Duodenal mucosa (tissue), 2 donors: ENCODE measurements at regions not wholly inside any gene's neighbourhood (a gene's known extent, or its start where the extent isn't known, plus 50 kb on each side); places are given as distances from the start of the nearest gene placed in this dataset.

ENCODE experiments used
- H3K27ac ChIP-seq: one replicate; pipeline ENCODE4 v1.7.0; 2013; ENCODE audit warnings: low read depth, low read length
- H3K27me3 ChIP-seq, 2 donors: one replicate each; pipeline ENCODE4 v1.7.0; 2013; ENCODE audit warnings: low read length in 2 of 2, control low read depth in 1 of 2; ENCODE audit not compliant: insufficient read depth in 2 of 2, control insufficient read depth in 1 of 2
- H3K36me3 ChIP-seq, 2 donors: one replicate each; pipeline ENCODE4 v1.7.0; 2013; ENCODE audit warnings: low read length in 2 of 2, control low read depth in 1 of 2; ENCODE audit not compliant: insufficient read depth in 2 of 2, control insufficient read depth in 1 of 2
- H3K4me1 ChIP-seq, 2 donors: one replicate each; pipeline ENCODE4 v1.7.0; 2013; ENCODE audit warnings: low read length in 2 of 2, control low read depth in 1 of 2; ENCODE audit not compliant: insufficient read depth in 2 of 2, control insufficient read depth in 1 of 2
- H3K4me3 ChIP-seq, 2 donors: one replicate each; pipeline ENCODE4 v1.7.0; 2013; ENCODE audit warnings: low read length in 2 of 2, low read depth in 1 of 2
- H3K9ac ChIP-seq, 2 donors: one replicate each; pipeline ENCODE4 v1.7.0; 2013; ENCODE audit warnings: low read length in 2 of 2, low read depth in 1 of 2
- H3K9me3 ChIP-seq, 2 donors: one replicate each; pipeline ENCODE4 v1.7.0; 2013; ENCODE audit warnings: low read length in 2 of 2, control low read depth in 1 of 2; ENCODE audit not compliant: control insufficient read depth in 1 of 2

DNA sequence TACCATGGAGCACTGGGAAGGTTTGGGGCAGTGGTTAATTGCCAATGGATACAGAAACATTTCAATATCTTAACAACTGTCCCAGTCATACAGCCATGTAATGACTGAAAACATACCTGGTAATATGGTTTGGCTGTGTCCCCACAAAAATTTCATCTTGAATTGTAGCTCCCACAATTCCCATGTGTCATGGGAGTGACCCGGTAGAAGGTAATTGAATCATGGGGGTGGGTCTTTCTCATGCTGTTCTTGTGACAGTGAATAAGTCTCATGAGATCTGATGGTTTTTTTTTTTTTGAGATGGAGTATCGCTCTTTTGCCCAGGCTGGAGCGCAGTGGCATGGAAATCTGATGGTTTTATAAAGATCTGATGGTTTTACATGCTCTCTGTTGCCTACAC lies 284.4 kb downstream of the TCF7L2 start:
- H3K36me3 ChIP-seq = no peaks in the 10 kb centered on the region
- peaks cover 0 to 5% of the 10 kb centered on the region in 2 donors for H3K4me1 ChIP-seq
- no peak overlapping the region for H3K4me3 ChIP-seq
- no peak overlapping the region for H3K27ac ChIP-seq
- H3K9ac ChIP-seq = no peak overlapping the region
- no peaks in the 10 kb centered on the region for H3K27me3 ChIP-seq
- H3K9me3 ChIP-seq = no peaks in the 10 kb centered on the region

GRCh38 chr10:113235508-113235907 lies 285.5 kb downstream of the TCF7L2 start:
- Histone ChIP-seq H3K27me3 (no peaks in the 10 kb centered on the region), H3K27ac (no peak overlapping the region), H3K9me3 (no peaks in the 10 kb centered on the region), H3K4me3 (no peak overlapping the region), H3K36me3 (no peaks in the 10 kb centered on the region), H3K4me1 (peaks cover 0 to 5% of the 10 kb centered on the region in 2 donors), H3K9ac (no peak overlapping the region)

DNA sequence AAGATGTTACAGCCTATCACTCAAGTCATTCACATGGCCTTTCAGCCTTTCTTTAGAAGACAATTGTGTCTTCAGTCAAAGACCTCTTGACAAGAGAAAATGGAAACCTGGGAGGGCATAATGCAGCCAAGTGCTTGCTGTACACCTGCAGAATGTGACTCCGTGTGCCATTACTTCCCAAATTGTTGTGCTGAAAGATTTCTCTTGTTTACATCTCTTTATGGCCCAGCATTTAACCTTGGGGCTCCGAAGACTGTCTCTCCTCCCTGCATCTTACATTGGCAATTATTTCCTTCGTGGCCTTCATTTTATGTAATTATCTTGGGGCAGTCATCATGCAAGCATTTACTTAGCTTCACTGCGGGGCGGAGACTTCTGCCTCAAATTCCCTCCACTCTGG lies 287.0 kb downstream of the TCF7L2 start:
- H3K36me3 ChIP-seq = no peaks in the 10 kb centered on the region
- H3K9me3 ChIP-seq = no peaks in the 10 kb centered on the region
- H3K27me3 ChIP-seq = no peaks in the 10 kb centered on the region
- H3K27ac ChIP-seq = no peak overlapping the region
- H3K4me1 ChIP-seq = peaks cover 0 to 5% of the 10 kb centered on the region in 2 donors
- H3K9ac ChIP-seq = no peak overlapping the region
- H3K4me3 ChIP-seq = no peak overlapping the region

- Histone ChIP-seq H3K9ac (no peak overlapping the region), H3K27ac (no peak overlapping the region), H3K9me3 (no peaks in the 10 kb centered on the region), H3K27me3 (no peaks in the 10 kb centered on the region), H3K4me1 (no peaks in the 10 kb centered on the region), H3K36me3 (no peaks in the 10 kb centered on the region), H3K4me3 (no peak overlapping the region)
Observed at GRCh38 chr10:113239566-113240350, 289.7 kb downstream of the TCF7L2 start.

- Histone ChIP-seq H3K36me3 (no peaks in the 10 kb centered on the region), H3K4me1 (no peaks in the 10 kb centered on the region), H3K4me3 (no peak overlapping the region), H3K27ac (no peak overlapping the region), H3K27me3 (no peaks in the 10 kb centered on the region), H3K9ac (no peak overlapping the region), H3K9me3 (no peaks in the 10 kb centered on the region)
Observed at GRCh38 chr10:113240736-113241135, 290.7 kb downstream of the TCF7L2 start.

DNA sequence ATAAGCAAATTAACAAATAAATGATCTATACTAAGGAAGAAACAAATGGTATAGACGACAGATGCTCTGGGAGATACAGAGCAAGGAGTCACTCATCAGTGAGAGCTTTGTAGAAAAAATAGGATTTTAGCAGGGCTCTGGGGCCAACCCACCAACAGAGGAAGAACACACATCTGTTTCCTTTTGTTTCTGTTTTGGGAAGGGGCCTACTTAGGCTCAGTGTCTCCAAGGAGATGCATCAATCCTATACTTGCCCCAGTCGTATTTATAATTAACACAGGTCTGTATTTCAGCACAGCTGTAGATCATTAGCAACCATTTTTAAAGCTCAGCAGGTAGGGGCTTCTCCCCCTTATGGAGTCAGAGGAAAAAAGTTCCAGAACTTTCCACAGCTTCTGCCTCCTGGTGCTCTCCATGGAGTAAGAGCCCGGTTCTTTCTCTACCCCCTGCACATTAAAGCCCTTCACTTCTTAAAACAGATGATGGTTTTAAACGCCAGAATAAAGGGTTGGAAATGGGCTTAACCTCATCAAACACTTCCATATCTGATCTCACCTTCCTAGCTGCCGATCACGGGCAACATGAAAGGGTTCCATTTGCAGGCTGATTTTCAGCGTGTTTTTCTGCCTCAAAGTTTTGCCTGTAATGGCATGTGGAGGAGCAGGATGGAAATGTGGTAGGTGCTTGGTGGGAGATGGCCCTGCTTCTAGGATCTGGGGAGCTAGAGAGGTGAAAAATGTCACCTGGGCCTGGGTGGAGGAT lies 291.7 kb downstream of the TCF7L2 start:
- Histone ChIP-seq H3K9ac (no peak overlapping the region), H3K4me1 (no peaks in the 10 kb centered on the region), H3K27ac (no peak overlapping the region), H3K4me3 (no peak overlapping the region), H3K9me3 (no peaks in the 10 kb centered on the region), H3K27me3 (no peaks in the 10 kb centered on the region), H3K36me3 (no peaks in the 10 kb centered on the region)

DNA sequence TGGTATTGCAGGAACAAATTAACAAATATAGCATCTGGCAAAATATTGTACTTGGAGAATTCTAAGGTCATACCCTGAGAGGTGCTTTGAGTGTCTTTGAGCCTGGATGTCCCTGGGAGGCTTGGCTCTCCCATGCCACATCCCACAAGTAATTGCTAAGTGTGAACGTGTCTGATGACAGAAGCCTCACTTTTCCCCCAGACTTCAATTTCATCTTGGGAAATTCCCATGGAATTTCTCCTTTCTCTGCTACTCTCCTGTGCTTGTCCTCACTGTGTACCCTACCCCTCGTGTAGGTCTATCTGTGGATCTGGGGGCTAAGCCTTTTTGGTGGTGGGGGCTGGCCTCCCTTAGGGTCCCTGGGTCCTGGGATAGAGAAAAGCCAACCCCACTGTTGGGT lies 293.3 kb downstream of the TCF7L2 start:
- Histone ChIP-seq H3K27me3 (no peaks in the 10 kb centered on the region), H3K9ac (no peak overlapping the region), H3K4me3 (no peak overlapping the region), H3K9me3 (no peaks in the 10 kb centered on the region), H3K4me1 (no peaks in the 10 kb centered on the region), H3K27ac (no peak overlapping the region), H3K36me3 (no peaks in the 10 kb centered on the region)

GRCh38 chr10:113244750-113245149 lies 294.7 kb downstream of the TCF7L2 start:
- Histone ChIP-seq H3K27me3 (no peaks in the 10 kb centered on the region), H3K9me3 (no peaks in the 10 kb centered on the region), H3K9ac (no peak overlapping the region), H3K36me3 (no peaks in the 10 kb centered on the region), H3K27ac (no peak overlapping the region), H3K4me3 (no peak overlapping the region), H3K4me1 (no peaks in the 10 kb centered on the region)

GRCh38 chr10:113245286-113245685 lies 295.2 kb downstream of the TCF7L2 start:
- Histone ChIP-seq H3K9ac (no peak overlapping the region), H3K27ac (no peak overlapping the region), H3K27me3 (no peaks in the 10 kb centered on the region), H3K4me3 (no peak overlapping the region), H3K4me1 (no peaks in the 10 kb centered on the region), H3K9me3 (no peaks in the 10 kb centered on the region), H3K36me3 (no peaks in the 10 kb centered on the region)

DNA sequence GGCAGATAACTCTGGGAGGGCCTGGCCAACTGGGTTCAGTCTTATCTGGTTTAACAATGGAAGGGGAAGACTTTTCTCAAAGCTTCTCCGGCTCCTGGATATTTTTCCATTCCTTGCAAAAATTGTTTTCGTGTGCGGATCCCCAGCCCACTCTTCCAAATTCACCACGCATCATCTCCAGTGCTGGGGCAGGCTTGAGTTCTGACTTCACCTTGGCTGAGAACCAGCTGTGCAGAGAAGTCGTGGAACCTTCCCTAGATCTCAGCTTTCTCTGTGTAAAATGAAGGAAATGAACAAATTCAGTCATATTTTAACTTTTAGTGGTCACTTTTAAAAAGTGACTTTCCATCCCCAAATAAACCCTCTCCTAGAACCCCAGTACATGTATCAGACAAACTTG lies 297.0 kb downstream of the TCF7L2 start:
- Histone ChIP-seq H3K4me3 (no peak overlapping the region), H3K27me3 (no peaks in the 10 kb centered on the region), H3K9me3 (no peaks in the 10 kb centered on the region), H3K4me1 (no peaks in the 10 kb centered on the region), H3K9ac (no peak overlapping the region), H3K27ac (no peak overlapping the region), H3K36me3 (no peaks in the 10 kb centered on the region)
